ENCODE measurements at regions not wholly inside any gene's neighbourhood (a gene's known extent, or its start where the extent isn't known, plus 50 kb on each side); places are given as distances from the start of the nearest gene placed in this dataset.

- Histone ChIP-seq H3K27me3 (ENCODE audit: insufficient read depth, low read length, poor library complexity) (no peaks in the 10 kb centered on the region), H2AFZ (ENCODE audit: low read depth, low read length) (no peak overlapping the region), H3K9ac (ENCODE audit: low read depth, low read length) (no peak overlapping the region), H4K20me1 (ENCODE audit: insufficient read depth, low read length) (no peaks in the 10 kb centered on the region), H3K4me2 (ENCODE audit: insufficient read depth, low read length) (no peak overlapping the region), H3K27ac (ENCODE audit: low read length) (no peak overlapping the region), H3K36me3 (ENCODE audit: insufficient read depth, low read length) (no peaks in the 10 kb centered on the region), H3K79me2 (ENCODE audit: insufficient read depth, low read length) (no peaks in the 10 kb centered on the region), H3K4me3 (ENCODE audit: low read depth in 1 of 2, low read length in 2 of 2) (no peak overlapping the region), H3K4me1 (ENCODE audit: insufficient read depth, low read length) (no peaks in the 10 kb centered on the region), H3K9me3 (ENCODE audit: insufficient read depth, low read length, severe bottlenecking) (no peaks in the 10 kb centered on the region)
- ATAC-seq (ENCODE audit: insufficient read depth, low read depth) (no peak), DNase-seq (no peak)
- no peak for TF ChIP-seq CTCF (IDR thresholded peaks at IDR 0.05; ENCODE audit: borderline replicate concordance, extremely low read depth, low read length, poor library complexity, severe bottlenecking)
- TF ChIP-seq EZH2 (IDR thresholded peaks at IDR 0.05; ENCODE audit: borderline replicate concordance, low read depth, low read length, severe bottlenecking) = no peak
Observed at GRCh38 chrX:9183481-9183880, 149.6 kb upstream of the FAM9B start.

- Histone ChIP-seq H3K79me2 (ENCODE audit: insufficient read depth, low read length) (no peaks in the 10 kb centered on the region), H3K9ac (ENCODE audit: low read depth, low read length) (no peak overlapping the region), H3K9me3 (ENCODE audit: insufficient read depth, low read length, severe bottlenecking) (no peaks in the 10 kb centered on the region), H3K27me3 (ENCODE audit: insufficient read depth, low read length, poor library complexity) (no peaks in the 10 kb centered on the region), H3K4me3 (ENCODE audit: low read depth in 1 of 2, low read length in 2 of 2) (no peak overlapping the region), H3K4me1 (ENCODE audit: insufficient read depth, low read length) (no peaks in the 10 kb centered on the region), H4K20me1 (ENCODE audit: insufficient read depth, low read length) (no peaks in the 10 kb centered on the region), H3K27ac (ENCODE audit: low read length) (no peak overlapping the region), H3K4me2 (ENCODE audit: insufficient read depth, low read length) (no peak overlapping the region), H2AFZ (ENCODE audit: low read depth, low read length) (no peak overlapping the region), H3K36me3 (ENCODE audit: insufficient read depth, low read length) (no peaks in the 10 kb centered on the region)
- TF ChIP-seq EZH2 (IDR thresholded peaks at IDR 0.05; ENCODE audit: borderline replicate concordance, low read depth, low read length, severe bottlenecking) (no peak), CTCF (IDR thresholded peaks at IDR 0.05; ENCODE audit: borderline replicate concordance, extremely low read depth, low read length, poor library complexity, severe bottlenecking) (no peak)
- ATAC-seq (ENCODE audit: insufficient read depth, low read depth) = no peak
- no peak for DNase-seq
Observed at GRCh38 chrX:9184211-9184610, 150.3 kb upstream of the FAM9B start.

GRCh38 chrX:9188117-9188516 is 154.2 kb upstream of the FAM9B start:
- H2AFZ ChIP-seq (ENCODE audit: low read depth, low read length) = no peak overlapping the region
- H3K4me3 ChIP-seq (ENCODE audit: low read depth in 1 of 2, low read length in 2 of 2) = no peak overlapping the region
- DNase-seq (no peak), ATAC-seq (ENCODE audit: insufficient read depth, low read depth) (no peak)
- no peaks in the 10 kb centered on the region for H4K20me1 ChIP-seq (ENCODE audit: insufficient read depth, low read length)
- no peak for TF ChIP-seq EZH2 (IDR thresholded peaks at IDR 0.05; ENCODE audit: borderline replicate concordance, low read depth, low read length, severe bottlenecking)
- no peak for TF ChIP-seq CTCF (IDR thresholded peaks at IDR 0.05; ENCODE audit: borderline replicate concordance, extremely low read depth, low read length, poor library complexity, severe bottlenecking)
- no peaks in the 10 kb centered on the region for H3K4me1 ChIP-seq (ENCODE audit: insufficient read depth, low read length)
- no peak overlapping the region for H3K4me2 ChIP-seq (ENCODE audit: insufficient read depth, low read length)
- H3K9ac ChIP-seq (ENCODE audit: low read depth, low read length) = no peak overlapping the region
- no peaks in the 10 kb centered on the region for H3K9me3 ChIP-seq (ENCODE audit: insufficient read depth, low read length, severe bottlenecking)
- no peaks in the 10 kb centered on the region for H3K36me3 ChIP-seq (ENCODE audit: insufficient read depth, low read length)
- H3K27ac ChIP-seq (ENCODE audit: low read length) = no peak overlapping the region
- no peaks in the 10 kb centered on the region for H3K27me3 ChIP-seq (ENCODE audit: insufficient read depth, low read length, poor library complexity)
- no peaks in the 10 kb centered on the region for H3K79me2 ChIP-seq (ENCODE audit: insufficient read depth, low read length)

GRCh38 chrX:9189286-9189685 is 155.4 kb upstream of the FAM9B start:
- H3K4me2 ChIP-seq (ENCODE audit: insufficient read depth, low read length) = no peak overlapping the region
- H3K79me2 ChIP-seq (ENCODE audit: insufficient read depth, low read length) = no peaks in the 10 kb centered on the region
- no peaks in the 10 kb centered on the region for H3K27me3 ChIP-seq (ENCODE audit: insufficient read depth, low read length, poor library complexity)
- H3K9me3 ChIP-seq (ENCODE audit: insufficient read depth, low read length, severe bottlenecking) = no peaks in the 10 kb centered on the region
- H3K9ac ChIP-seq (ENCODE audit: low read depth, low read length) = no peak overlapping the region
- DNase-seq (no peak), ATAC-seq (ENCODE audit: insufficient read depth, low read depth) (no peak)
- H3K27ac ChIP-seq (ENCODE audit: low read length) = no peak overlapping the region
- H3K4me1 ChIP-seq (ENCODE audit: insufficient read depth, low read length) = no peaks in the 10 kb centered on the region
- no peaks in the 10 kb centered on the region for H3K36me3 ChIP-seq (ENCODE audit: insufficient read depth, low read length)
- no peak overlapping the region for H3K4me3 ChIP-seq (ENCODE audit: low read depth in 1 of 2, low read length in 2 of 2)
- H2AFZ ChIP-seq (ENCODE audit: low read depth, low read length) = no peak overlapping the region
- TF ChIP-seq CTCF (IDR thresholded peaks at IDR 0.05; ENCODE audit: borderline replicate concordance, extremely low read depth, low read length, poor library complexity, severe bottlenecking) = no peak
- TF ChIP-seq EZH2 (IDR thresholded peaks at IDR 0.05; ENCODE audit: borderline replicate concordance, low read depth, low read length, severe bottlenecking) = no peak
- H4K20me1 ChIP-seq (ENCODE audit: insufficient read depth, low read length) = no peaks in the 10 kb centered on the region
